ENCODE measurements at regions not wholly inside any gene's neighbourhood (a gene's known extent, or its start where the extent isn't known, plus 50 kb on each side); places are given as distances from the start of the nearest gene placed in this dataset.

DNA sequence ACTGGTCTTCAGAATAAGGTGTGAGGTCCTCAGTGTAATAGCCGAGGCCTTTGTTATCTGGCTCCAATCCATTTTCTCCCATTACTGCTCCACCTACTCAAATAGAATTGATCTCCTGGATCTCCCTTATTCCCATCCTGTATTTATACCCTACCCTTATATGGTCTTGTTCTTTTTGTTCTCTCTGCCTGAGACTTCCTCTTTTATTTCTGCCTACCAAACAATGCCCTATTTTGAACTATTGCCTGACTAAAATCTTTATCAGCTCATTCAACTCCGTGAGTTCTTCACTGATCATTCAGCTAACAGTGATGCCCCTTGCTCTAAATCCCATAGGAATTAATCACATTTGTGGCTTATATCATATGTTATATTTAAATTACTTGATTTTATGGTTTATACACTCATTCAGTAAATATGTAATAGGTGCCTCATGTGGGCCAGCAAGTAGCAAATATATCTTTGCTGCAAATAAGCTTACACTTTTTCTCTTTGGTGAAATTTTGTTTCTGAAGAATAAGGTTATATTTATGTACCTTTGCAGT is 417.5 kb upstream of the MEF2C start:
- no peak for DNase-seq (ENCODE audit: low read depth, low spot score)
- in situ Hi-C loops (cut with HindIII; ENCODE audit: low pct_unique_long_range_greater_than_20kb, low sequenced_read_pairs) = no loop called here

GRCh38 chr5:89299998-89300397 is 417.0 kb upstream of the MEF2C start:
- in situ Hi-C loops (cut with HindIII; ENCODE audit: low pct_unique_long_range_greater_than_20kb, low sequenced_read_pairs) = no loop called here
- DNase-seq (ENCODE audit: low read depth, low spot score) = no peak

GRCh38 chr5:89297066-89297465 is 414.1 kb upstream of the MEF2C start:
- no peak for DNase-seq (ENCODE audit: low read depth, low spot score)
- in situ Hi-C loops (cut with HindIII; ENCODE audit: low pct_unique_long_range_greater_than_20kb, low sequenced_read_pairs) = no loop called here

- in situ Hi-C loops (cut with HindIII; ENCODE audit: low pct_unique_long_range_greater_than_20kb, low sequenced_read_pairs) = no loop called here
- DNase-seq (ENCODE audit: low read depth, low spot score) = no peak
Observed at GRCh38 chr5:89293810-89294209, 410.8 kb upstream of the MEF2C start.

- in situ Hi-C loops (cut with HindIII; ENCODE audit: low pct_unique_long_range_greater_than_20kb, low sequenced_read_pairs) = no loop called here
Observed at GRCh38 chr5:89292487-89292886, 409.5 kb upstream of the MEF2C start.

DNA sequence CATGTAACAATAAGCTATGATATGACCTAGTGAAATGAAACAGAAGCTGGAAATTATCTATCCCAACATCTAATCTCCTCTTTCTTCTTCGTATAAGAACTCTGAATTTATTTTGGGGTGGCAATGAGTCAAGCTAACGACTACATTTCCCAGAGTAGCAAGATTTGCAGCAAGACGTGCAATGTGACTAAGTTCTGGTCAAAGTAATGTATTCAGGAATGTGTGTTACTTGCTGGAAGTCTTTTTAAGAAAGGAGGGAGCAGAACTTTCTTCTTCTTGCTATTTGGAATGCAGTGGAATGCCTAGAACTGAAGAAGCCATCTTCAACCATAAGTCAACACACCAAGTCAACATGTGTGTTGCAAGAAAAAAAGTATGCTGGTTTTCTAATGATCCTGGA is 406.6 kb upstream of the MEF2C start:
- DNase-seq (ENCODE audit: low read depth, low spot score) = no peak
- in situ Hi-C loops (cut with HindIII; ENCODE audit: low pct_unique_long_range_greater_than_20kb, low sequenced_read_pairs) = no loop called here

More at GRCh38 chr5:89292487-89292886, 409.5 kb upstream of the MEF2C start:
- no peak for DNase-seq (ENCODE audit: low read depth, low spot score)

GRCh38 chr5:89287964-89288363 is 405.0 kb upstream of the MEF2C start:
- DNase-seq (ENCODE audit: low read depth, low spot score) = no peak
- in situ Hi-C loops (cut with HindIII; ENCODE audit: low pct_unique_long_range_greater_than_20kb, low sequenced_read_pairs) = no loop called here

- in situ Hi-C loops (cut with HindIII; ENCODE audit: low pct_unique_long_range_greater_than_20kb, low sequenced_read_pairs) = no loop called here
Observed at GRCh38 chr5:89286320-89286719, 403.3 kb upstream of the MEF2C start.

DNA sequence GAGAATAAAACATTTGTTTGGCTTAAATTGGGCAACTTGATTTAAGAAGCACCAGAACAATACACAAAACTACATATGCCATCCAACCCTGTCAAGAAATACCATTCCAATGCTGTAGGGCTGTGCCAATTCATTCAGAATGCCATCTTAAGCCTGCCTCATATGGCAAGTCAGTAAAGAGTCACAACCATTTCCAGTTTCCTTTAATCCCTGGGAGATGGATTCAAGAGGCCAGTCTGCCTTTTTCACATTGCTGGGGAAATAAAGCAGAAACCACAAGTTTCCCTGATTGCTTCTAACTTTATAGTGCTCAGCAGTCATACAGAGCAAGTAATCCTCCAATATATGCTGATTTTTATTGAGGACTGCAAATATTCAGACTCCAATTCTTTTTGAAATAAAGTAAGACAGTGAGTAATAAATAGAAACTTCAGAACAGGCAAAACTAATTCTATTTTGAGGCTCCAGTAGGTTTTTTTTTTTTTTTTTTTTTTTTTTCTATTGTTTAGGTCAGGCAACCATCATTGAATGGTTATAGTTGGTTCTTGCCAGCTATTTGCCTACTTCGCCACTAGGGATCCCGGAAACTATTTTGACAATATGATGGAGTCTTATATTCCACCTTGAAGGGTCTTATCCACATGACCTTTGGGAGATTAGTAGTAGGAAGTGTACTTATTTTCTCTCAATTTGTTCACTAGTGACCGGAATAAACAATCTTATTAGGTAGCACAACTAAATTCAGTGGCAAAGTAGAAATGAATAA is 400.9 kb upstream of the MEF2C start:
- in situ Hi-C loops (cut with HindIII; ENCODE audit: low pct_unique_long_range_greater_than_20kb, low sequenced_read_pairs) = no loop called here
- no peak for DNase-seq (ENCODE audit: low read depth, low spot score)

More at GRCh38 chr5:89286320-89286719, 403.3 kb upstream of the MEF2C start:
- no peak for DNase-seq (ENCODE audit: low read depth, low spot score)

DNA sequence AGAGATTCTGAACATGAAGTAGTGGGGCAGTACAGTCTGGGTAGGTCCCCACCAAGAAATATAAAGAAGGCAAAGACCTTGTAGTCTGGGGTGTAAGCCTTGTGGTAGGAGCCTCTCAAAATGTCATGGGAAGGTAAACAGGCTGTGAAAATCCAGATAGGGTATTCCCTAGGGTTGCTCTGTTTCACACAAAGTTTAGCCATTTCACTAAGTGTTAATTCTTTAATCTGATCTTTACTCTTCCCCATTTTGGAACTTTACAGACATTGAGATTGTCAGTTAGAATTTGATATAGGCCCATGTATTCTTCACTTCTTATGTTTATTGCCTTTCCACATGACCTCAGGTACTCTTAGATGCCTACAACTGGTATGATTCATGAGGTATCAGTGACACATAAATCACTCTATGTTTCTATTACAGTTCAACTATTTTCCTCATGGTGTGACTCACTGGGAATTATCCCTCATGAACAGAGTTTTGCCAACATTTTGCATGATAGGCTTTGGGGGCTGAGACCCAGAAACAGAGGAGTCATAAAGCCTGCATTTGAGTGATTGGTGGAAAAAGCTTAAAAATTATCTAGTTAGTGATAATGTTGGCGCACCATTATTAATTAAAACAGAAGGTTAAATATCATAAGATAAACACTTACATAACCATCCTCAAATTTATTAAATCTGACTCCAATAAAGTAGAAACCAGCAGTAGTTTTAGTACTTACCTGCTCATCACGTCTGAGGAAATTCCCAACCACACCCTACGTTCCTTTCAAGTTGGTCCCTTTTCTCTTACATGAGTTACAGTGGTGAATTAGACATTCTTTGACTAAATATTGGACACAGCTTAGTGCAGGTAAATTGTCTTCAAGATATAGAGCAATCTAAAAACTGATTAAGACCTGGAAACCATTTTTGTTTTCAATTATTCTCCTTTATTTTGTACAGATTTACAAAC is 399.8 kb upstream of the MEF2C start:
- in situ Hi-C loops (cut with HindIII; ENCODE audit: low pct_unique_long_range_greater_than_20kb, low sequenced_read_pairs) = no loop called here
- no peak for DNase-seq (ENCODE audit: low read depth, low spot score)

- in situ Hi-C loops (cut with HindIII; ENCODE audit: low pct_unique_long_range_greater_than_20kb, low sequenced_read_pairs) = no loop called here
- DNase-seq (ENCODE audit: low read depth, low spot score) = no peak
Observed at GRCh38 chr5:89281766-89282553, 399.0 kb upstream of the MEF2C start.

DNA sequence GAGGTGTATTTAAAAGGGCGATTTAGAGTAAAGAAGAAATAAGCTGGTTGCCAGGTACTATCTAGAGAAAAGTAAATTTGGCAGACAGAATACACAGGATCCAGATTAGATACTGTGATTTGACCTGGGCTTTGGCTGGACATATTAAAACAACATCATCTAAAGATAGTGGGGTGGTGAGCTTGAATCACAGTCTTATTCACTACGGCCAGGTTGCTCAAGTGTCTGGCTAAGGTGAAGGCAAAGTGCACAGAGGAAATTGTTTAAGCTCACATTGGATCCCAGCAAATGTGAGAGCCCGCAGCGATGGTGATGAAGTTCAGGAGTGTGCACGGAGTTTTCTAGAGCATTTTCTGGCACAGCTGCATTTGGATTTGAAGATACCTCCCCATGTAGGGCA is 398.2 kb upstream of the MEF2C start:
- in situ Hi-C loops (cut with HindIII; ENCODE audit: low pct_unique_long_range_greater_than_20kb, low sequenced_read_pairs) = no loop called here

GRCh38 chr5:89280103-89281037 is 397.4 kb upstream of the MEF2C start:
- in situ Hi-C loops (cut with HindIII; ENCODE audit: low pct_unique_long_range_greater_than_20kb, low sequenced_read_pairs) = no loop called here
- no peak for DNase-seq (ENCODE audit: low read depth, low spot score)

More for the DNA sequence above, 398.2 kb upstream of the MEF2C start:
- DNase-seq (ENCODE audit: low read depth, low spot score) = no peak

DNA sequence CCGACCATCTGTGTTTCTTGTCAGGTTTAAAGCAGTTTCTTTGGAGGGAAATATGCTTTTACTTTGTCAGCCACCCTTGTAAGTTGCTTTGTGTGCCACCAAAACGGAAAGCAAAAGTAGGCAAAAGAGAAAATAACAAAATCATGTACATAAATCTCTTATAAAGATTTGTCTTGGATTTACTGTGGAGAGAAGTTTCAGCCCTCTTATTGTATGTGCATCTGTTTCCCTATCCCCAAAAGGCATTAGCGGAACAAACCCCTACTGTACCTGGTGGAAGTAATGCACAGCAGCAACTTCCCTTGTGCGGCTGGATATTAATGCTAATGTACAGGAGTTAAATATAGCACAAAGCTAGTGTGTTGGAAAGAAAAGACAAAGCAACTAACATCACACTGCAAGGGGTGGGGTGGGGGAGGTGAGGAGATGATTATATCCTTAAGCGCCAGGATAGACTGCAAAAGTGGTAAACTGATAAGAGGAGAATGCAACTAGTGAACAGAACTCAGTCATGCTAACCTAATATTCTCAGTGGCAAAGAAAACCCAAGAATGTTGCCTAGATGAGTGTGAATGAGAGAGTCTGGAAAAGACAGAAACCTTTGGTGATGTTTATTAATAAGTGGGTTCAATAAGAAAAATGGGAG is 396.5 kb upstream of the MEF2C start:
- in situ Hi-C loops (cut with HindIII; ENCODE audit: low pct_unique_long_range_greater_than_20kb, low sequenced_read_pairs) = no loop called here

GRCh38 chr5:89277816-89278215 is 394.8 kb upstream of the MEF2C start:
- no peak for DNase-seq (ENCODE audit: low read depth, low spot score)
- in situ Hi-C loops (cut with HindIII; ENCODE audit: low pct_unique_long_range_greater_than_20kb, low sequenced_read_pairs) = no loop called here

More for the DNA sequence above, 396.5 kb upstream of the MEF2C start:
- no peak for DNase-seq (ENCODE audit: low read depth, low spot score)

DNA sequence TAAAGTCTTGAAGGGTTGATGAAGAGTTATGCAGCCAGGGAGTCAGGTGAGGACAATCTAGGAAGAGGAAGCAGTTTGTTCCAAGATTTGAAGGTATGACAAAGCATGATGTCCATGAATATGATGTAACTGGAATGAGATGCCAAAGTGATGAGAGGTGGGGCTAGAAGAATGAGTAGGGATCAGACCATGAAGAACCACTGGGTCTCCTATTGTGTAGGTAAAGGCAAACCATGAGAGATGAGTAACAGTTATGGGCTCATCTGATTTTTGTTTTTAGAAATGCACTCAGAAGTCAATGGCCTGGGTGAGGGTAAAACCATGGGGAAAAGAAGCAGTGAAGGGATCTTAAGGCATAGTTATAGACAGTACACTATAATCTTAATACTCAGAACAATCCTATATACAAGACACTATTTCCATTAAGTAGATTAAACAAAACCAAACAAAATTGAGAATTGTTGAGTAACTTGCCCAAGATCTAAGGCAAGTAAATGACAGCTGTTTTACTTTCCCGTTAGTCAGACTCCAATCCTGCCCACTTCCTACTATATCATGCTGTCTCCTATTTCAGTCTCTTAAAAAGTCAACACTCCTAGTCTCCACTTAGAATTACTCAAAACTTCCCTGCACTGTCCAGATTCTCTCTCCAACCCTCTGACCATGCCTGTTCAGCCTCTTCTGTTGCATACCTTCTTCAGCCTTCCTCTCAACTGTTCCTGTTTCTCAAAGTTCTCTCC is 393.8 kb upstream of the MEF2C start:
- no peak for DNase-seq (ENCODE audit: low read depth, low spot score)
- in situ Hi-C loops (cut with HindIII; ENCODE audit: low pct_unique_long_range_greater_than_20kb, low sequenced_read_pairs) = no loop called here

All from SK-MEL-5 (cell line).